Activated T-helper 1 cell treated with anti-CD3 and anti-CD28 coated beads, Interleukin-12 subunit alpha, Interleukin-12 subunit beta, Interleukin-2, Interleukin-4 antibody, amounts not matched to agents 30 ng/mL and 10 ng/mL and 1 ng/mL, durations not matched to agents 14 hours and 24 hours and 36 hours (primary cell): ENCODE measurements at regions not wholly inside any gene's neighbourhood (a gene's known extent, or its start where the extent isn't known, plus 50 kb on each side); places are given as distances from the start of the nearest gene placed in this dataset.
A peak's percentile ranks its signal among the peaks of the same experiment; 100 is the strongest.

Experiments used
- DNase-seq: peaks from one replicate; pipeline ENCODE4 v3.0.0; 2021; ENCODE audit warnings: low spot score
- H3K27ac Mint-ChIP-seq: one replicate; pipeline ENCODE4 v1.8.0; 2021; ENCODE audit warnings: mild to moderate bottlenecking, mixed read lengths
- H3K27me3 Mint-ChIP-seq: one replicate; pipeline ENCODE4 v1.8.0; 2022; ENCODE audit warnings: mild to moderate bottlenecking, moderate library complexity, mixed read lengths; ENCODE audit not compliant: insufficient read depth
- H3K36me3 Mint-ChIP-seq: one replicate; pipeline ENCODE4 v1.8.0; 2021; ENCODE audit warnings: low read depth, mixed read lengths
- H3K4me1 Mint-ChIP-seq: one replicate; pipeline ENCODE4 v1.8.0; 2021; ENCODE audit warnings: low read depth, mixed read lengths
- H3K4me3 Mint-ChIP-seq: one replicate; pipeline ENCODE4 v1.8.0; 2021; ENCODE audit warnings: mild to moderate bottlenecking, moderate library complexity, mixed read lengths
- H3K9me3 Mint-ChIP-seq: one replicate; pipeline ENCODE4 v1.8.0; 2021; ENCODE audit warnings: mixed read lengths
- intact Hi-C: fragments of 100-400 bp; cut with micrococcal nuclease; formaldehyde crosslinking; loops from one replicate; pipeline ENCODE4 v1.15.1; 2024

DNA sequence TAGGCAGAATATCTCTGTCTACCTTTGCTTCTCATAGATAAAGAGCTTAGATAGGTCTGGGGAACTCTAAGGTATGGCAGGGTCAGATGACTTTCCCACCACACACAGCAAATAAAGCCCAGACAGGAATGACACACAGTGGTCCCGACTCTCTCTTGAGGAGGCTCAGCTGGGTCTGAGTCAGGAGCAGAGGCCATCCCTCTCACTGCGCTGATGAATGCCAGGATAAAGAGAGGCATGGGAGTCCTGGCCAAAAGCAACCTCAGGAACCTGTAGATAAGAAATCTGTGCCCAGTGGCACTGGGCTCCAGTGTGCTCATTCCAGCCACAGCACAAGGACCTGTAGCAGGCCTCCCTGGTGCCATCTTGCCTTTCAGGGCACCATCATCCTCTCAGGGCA, 129.4 kb upstream of the PARP11 start:
- Mint-ChIP-seq H3K27ac (no peak overlapping the region), H3K36me3 (no peaks in the 10 kb centered on the region), H3K27me3 (peaks cover 10% of the 10 kb centered on the region), H3K4me1 (peaks cover 10% of the 10 kb centered on the region), H3K4me3 (no peak overlapping the region), H3K9me3 (no peaks in the 10 kb centered on the region)
- no peak for DNase-seq
- intact Hi-C loops = no loop called here

DNA sequence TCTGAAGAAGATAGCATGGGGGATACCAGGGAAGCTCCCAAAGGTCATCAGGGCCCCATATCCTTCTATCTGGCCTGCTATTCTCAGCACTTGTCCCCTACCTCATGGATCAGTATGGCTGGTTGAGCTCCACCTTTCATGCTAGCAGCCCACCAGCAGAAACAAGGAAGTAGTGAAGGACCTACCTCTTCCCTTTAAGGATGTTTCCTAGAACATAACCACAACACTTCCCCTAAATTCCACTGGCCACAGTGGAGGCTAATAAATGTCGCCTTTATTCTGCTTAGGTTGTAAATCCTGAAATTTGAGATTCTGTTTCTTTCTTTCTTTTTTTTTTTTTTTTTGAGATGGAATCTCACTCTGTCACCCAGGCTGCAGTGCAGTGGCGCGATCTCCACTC, 128.6 kb upstream of the PARP11 start:
- Mint-ChIP-seq H3K36me3 (no peaks in the 10 kb centered on the region), H3K4me1 (peaks cover 10% of the 10 kb centered on the region), H3K4me3 (no peak overlapping the region), H3K27me3 (peaks cover 8% of the 10 kb centered on the region), H3K27ac (no peak overlapping the region), H3K9me3 (no peaks in the 10 kb centered on the region)
- DNase-seq = no peak
- intact Hi-C loops = no loop called here

DNA sequence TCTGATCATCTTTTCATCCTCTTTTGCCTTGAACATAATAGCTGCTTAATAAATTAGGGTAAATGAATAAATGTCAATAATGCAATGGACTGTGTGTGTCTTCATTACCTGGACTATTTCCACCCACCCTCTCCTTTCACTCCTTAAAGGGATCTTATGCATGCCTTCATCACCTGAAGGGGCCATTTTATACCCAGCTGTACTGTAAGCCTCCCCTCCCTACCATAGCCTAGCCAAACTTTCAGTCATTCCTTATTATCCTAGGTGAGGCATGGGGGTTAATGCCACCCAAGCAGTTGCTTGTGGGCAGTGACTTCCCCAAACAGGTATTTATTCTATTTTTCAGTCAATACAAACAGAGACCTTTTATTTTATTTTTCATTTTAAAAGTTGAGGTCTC, 127.8 kb upstream of the PARP11 start:
- Mint-ChIP-seq H3K4me1 (peaks cover 10% of the 10 kb centered on the region), H3K36me3 (no peaks in the 10 kb centered on the region), H3K4me3 (no peak overlapping the region), H3K27me3 (peaks cover 5% of the 10 kb centered on the region), H3K9me3 (no peaks in the 10 kb centered on the region), H3K27ac (no peak overlapping the region)
- no peak for DNase-seq
- intact Hi-C loops = no loop called here

DNA sequence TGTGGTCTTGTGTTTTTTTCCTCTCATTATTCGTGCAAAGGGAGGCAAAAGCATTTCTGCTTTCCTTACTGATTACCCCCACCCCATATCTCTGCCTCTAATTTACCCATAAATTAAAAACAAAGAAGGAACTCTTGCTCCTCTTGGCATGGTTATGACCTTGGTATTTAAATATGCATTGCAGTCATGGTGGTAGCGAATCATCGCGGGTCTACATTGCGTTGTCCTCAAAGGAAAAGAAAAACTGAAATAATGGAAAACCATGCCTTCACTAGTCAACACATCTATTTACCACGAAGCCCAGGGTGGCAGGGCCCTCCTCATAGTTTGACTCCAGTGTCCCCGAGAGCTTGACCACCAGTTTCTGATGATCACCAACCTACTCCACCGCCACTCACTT, 126.7 kb upstream of the PARP11 start:
- DNase-seq = no peak
- Mint-ChIP-seq H3K4me3 (no peak overlapping the region), H3K27me3 (no peaks in the 10 kb centered on the region), H3K27ac (no peak overlapping the region), H3K36me3 (no peaks in the 10 kb centered on the region), H3K4me1 (peaks cover 16% of the 10 kb centered on the region), H3K9me3 (no peaks in the 10 kb centered on the region)
- intact Hi-C loops = no loop called here

DNA sequence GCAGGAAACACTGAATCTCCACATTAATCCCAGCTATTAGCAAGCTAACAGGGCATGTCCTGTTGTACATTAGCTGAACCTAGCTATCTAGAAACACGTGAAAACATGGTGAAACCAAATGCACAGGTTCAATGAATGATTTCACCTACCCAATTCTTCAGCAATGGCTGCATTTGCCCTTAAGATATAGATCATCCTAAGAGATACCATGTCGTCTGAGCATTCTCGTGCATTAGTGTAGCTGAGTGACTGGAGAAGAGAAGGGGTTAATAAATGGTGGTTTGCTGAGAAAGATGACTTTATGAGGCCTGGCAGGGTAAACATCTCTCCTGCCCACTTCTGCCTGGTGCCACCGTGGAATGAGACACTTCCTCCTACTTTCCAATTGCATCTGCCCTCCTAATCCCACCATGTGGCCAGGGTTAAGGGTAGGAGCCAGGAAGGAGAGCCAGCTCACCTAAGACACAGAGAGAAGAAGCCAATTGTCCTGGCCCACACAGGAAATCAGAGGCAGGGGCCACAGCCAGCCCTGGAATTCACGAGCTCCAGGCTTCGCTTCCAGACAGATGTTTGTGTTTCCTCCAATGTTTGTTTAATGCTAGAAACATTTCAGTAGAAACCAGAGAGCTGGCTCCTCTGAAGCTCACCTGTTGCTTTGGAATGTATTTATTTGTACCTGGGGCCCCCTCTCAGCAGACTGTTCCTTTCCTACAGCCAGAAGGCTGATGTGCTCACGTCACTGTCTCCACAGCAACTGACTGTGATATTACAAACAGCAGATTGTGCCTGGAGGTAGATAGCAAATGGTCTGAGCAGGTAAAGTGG, 126.0 kb upstream of the PARP11 start:
- Mint-ChIP-seq H3K4me1 (peaks cover 16% of the 10 kb centered on the region), H3K27ac (no peak overlapping the region), H3K36me3 (no peaks in the 10 kb centered on the region), H3K4me3 (no peak overlapping the region), H3K27me3 (no peaks in the 10 kb centered on the region), H3K9me3 (no peaks in the 10 kb centered on the region)
- DNase-seq = no peak
- intact Hi-C loops = no loop called here

DNA sequence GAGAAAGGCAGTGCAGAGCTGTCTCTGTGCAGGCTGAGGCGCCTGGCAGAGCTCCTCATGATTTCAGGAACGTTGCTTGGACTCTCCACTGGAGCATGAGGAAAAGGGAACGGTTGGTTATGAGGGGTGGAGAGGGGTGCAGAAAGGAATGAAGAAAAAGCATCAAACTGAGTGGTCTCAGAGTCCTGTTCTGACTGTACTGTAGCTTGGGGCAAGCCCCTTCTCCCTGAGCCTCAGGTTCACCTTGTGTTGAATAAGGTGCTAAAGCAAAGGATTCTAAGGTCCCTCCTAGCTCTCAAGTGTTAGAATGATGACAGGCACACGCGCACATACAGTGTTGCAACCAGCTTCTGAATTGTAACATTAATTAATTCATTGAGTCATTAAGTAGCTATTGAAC, 125.2 kb upstream of the PARP11 start:
- H3K9me3 Mint-ChIP-seq = no peaks in the 10 kb centered on the region
- no peak for DNase-seq
- intact Hi-C loops = no loop called here
- H3K36me3 Mint-ChIP-seq = no peaks in the 10 kb centered on the region
- H3K4me1 Mint-ChIP-seq = peaks cover 16% of the 10 kb centered on the region
- peaks cover 3% of the 10 kb centered on the region for H3K27me3 Mint-ChIP-seq
- no peak overlapping the region for H3K4me3 Mint-ChIP-seq
- H3K27ac Mint-ChIP-seq = no peak overlapping the region

DNA sequence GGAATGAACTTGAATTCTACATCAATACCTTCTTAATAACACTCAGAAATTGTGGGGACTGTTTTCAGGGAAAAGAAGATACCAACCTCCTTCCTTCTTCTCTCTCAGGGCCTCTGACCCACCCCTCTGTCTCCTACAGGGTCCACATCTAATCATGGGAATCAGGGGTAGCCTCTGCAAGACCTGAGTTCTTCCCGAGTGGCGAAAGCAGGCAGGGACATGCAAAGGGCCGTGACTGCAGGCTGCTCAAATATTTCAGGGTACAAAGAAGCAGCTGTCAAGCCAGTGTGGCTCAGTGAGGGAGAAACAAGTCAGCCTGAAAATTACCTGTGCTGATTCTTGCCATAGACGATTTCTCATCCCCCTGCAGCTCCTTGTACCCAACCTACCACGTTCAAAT, 123.1 kb upstream of the PARP11 start:
- no peak for DNase-seq
- Mint-ChIP-seq H3K4me1 (peaks cover 16% of the 10 kb centered on the region), H3K4me3 (no peak overlapping the region), H3K27ac (no peak overlapping the region), H3K9me3 (no peaks in the 10 kb centered on the region), H3K27me3 (peaks cover 14% of the 10 kb centered on the region), H3K36me3 (no peaks in the 10 kb centered on the region)
- intact Hi-C loops = loop anchor here (1.0 kb wide), 2 partner anchors 111 to 281 kb away; no protein-coding TSS in a partner anchor

DNA sequence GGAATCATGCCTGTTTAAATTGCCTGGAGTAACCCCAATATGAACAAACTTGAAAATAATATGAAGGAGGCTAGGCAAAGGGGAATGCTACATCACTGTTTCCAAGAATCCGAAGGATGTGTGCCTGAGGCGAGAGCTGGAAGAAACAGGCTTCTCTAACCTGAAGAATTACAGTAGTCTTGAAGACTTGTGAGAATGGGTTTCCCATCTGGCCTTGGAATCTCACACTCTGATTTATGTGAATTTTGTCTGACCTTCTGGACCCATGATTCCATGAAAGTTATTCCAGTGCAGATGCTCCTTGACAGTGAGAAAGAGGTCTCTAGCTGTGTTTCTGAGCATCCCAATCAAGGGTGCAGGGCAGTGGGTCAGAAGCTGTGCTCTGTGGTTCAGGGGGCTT, 122.1 kb upstream of the PARP11 start:
- peaks cover 14% of the 10 kb centered on the region for H3K27me3 Mint-ChIP-seq
- no peak overlapping the region for H3K27ac Mint-ChIP-seq
- no peaks in the 10 kb centered on the region for H3K36me3 Mint-ChIP-seq
- H3K9me3 Mint-ChIP-seq = no peaks in the 10 kb centered on the region
- no peak for DNase-seq
- H3K4me1 Mint-ChIP-seq = peaks cover 12% of the 10 kb centered on the region
- no peak overlapping the region for H3K4me3 Mint-ChIP-seq
- intact Hi-C loops = loop anchor here (2.0 kb wide), 1 partner anchor 111 kb away; no protein-coding TSS in a partner anchor

DNA sequence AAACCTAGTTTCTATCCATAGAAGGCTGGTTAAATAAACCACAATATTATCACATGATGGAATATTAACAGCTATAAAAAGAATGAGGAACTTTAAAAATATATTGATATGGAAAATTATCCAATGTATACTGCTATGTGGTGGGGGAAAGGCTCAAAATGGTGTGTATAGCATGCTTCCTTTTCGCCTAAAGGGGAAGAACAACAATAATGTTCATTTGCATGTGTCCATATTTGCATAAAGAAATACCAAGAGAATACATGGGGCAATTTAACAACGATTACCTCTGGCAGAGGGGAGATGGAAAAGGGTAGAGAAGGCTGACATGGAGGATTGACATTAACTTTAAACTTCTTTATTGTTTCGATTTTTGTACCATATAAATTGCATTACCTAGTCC, 121.3 kb upstream of the PARP11 start:
- H3K4me3 Mint-ChIP-seq = no peak overlapping the region
- no peaks in the 10 kb centered on the region for H3K9me3 Mint-ChIP-seq
- H3K36me3 Mint-ChIP-seq = no peaks in the 10 kb centered on the region
- DNase-seq = no peak
- H3K27me3 Mint-ChIP-seq = peaks cover 14% of the 10 kb centered on the region
- H3K4me1 Mint-ChIP-seq = peaks cover 7% of the 10 kb centered on the region
- intact Hi-C loops = loop anchor here (2.0 kb wide), 1 partner anchor 112 kb away; no protein-coding TSS in a partner anchor
- H3K27ac Mint-ChIP-seq = no peak overlapping the region

DNA sequence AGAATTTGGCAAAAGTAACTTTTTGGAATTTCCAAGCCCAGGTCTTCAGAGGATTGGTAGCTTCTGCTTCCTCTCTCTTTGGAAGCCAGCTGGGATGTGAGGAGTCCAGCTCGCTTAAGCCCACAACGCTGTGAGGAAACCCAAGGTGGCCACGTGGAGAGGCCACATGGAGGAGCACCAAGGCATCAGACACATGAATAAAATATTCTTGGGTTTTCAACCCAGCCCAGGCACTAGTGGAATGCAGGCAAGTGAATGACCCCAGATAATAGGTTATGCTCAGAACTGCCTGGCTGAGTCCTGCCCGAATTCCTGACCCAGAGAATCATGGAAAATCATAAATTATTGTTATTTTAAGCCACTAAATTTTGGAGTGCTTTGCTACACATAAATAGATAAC, 119.7 kb upstream of the PARP11 start:
- Mint-ChIP-seq H3K4me3 (no peak overlapping the region), H3K9me3 (no peaks in the 10 kb centered on the region)
- intact Hi-C loops = no loop called here

DNA sequence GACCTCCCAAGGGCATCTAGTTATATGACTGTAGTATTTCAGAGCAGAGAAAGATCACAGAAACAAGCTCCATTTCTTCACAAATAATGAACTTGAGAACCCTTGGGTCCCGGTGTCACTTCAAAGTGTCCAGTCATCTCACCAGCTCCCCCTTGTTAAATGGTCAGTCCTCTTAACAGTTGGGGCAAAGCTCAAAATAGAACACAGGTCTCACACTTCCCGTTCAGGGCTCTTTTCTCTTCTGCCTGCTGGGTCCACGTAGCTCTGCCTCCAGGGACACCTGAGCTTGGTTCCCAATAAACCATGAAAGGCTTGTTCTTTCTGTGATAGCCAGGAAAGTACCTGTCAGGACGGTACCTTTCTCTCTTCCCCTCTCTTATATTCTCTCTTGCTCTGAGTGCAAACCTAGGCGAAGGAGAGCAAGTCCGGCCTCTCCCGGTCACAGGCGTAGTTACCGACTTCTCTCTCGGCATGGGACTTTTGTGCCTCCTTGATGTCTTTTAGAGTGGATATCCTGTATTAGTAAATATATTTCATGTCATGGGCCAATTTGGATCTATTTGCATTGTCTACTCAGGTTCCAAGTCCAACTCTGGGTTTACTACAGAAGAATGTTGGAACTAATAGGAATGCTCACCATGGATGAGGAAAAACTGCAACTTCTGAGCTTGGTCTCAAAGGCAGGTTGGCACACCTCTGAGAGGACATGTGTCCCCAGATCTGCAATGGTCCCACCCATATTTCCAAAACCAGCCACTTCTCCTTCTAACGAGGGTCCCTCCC, 118.8 kb upstream of the PARP11 start:
- H3K27me3 Mint-ChIP-seq = peaks cover 14% of the 10 kb centered on the region
- DNase-seq = no peak
- peaks cover 31% of the 10 kb centered on the region for H3K4me1 Mint-ChIP-seq
- H3K9me3 Mint-ChIP-seq = no peaks in the 10 kb centered on the region
- H3K36me3 Mint-ChIP-seq = no peaks in the 10 kb centered on the region
- H3K4me3 Mint-ChIP-seq = no peak overlapping the region
- no peak overlapping the region for H3K27ac Mint-ChIP-seq
- intact Hi-C loops = no loop called here

More for the DNA sequence above, 119.7 kb upstream of the PARP11 start:
- H3K4me1 Mint-ChIP-seq = peaks cover 21% of the 10 kb centered on the region
- DNase-seq = no peak
- H3K36me3 Mint-ChIP-seq = no peaks in the 10 kb centered on the region
- peaks cover 14% of the 10 kb centered on the region for H3K27me3 Mint-ChIP-seq
- no peak overlapping the region for H3K27ac Mint-ChIP-seq

DNA sequence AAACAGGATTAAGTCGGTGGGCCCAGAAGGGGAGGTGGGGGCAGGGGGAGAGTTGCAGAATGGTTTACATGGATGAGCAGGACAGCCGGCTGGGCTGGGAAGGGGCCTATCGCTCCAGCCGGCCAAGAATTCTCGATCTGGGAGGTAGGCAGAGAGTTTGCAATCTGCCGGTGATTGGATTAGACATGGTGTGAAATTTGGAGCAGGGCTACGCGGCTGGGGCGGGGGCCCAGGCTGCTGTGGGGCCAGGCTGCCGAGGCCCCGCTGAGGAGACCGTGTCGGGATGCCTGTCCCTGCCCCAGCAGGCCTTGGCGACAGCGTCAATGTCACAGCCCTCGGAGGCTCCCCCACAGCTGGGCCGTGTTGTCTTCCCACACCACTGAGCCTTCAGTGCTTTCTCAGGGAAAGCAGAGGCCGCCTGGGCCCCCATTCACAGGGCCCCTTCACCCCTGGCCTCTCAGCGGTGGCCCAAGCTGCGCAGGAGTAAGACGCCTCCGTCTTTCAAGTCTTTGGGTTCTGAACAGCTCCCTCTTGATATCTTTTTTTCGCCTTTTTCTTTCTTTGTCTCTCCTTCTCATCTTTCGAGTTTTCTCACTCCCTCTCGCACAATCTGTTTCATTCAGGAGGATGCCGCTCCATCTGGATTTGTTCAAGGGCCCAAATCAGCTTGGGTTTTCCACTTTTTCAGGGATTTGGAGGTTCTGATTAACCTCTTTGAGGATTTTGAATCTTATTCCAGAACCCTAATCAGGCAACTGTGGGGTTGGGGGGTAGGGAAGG, 117.5 kb upstream of the PARP11 start:
- no peak for DNase-seq

DNA sequence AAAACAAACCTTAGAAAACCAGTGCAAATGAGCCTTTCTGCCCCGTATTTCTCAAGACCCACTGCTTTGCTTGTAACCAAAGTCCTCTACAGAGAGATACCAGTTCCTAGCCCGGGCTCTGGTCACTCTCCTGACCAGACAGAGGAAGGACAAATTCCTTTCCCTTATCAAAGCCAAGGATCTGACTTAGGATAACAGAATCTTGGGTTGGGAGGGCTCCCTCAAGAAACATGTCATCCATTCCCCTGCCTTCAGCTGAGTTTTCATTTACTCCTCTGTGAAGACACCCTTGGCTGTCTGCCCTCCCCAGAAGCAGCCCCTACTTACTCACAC, 116.0 kb upstream of the PARP11 start:
- peak overlapping the region; percentile 21 for H3K4me3 Mint-ChIP-seq
- H3K27me3 Mint-ChIP-seq = peaks cover 14% of the 10 kb centered on the region
- H3K4me1 Mint-ChIP-seq = peaks cover 25% of the 10 kb centered on the region
- no peaks in the 10 kb centered on the region for H3K9me3 Mint-ChIP-seq
- no peak overlapping the region for H3K27ac Mint-ChIP-seq
- DNase-seq = no peak
- intact Hi-C loops = loop anchor here (5.0 kb wide), 1 partner anchor 37 kb away; no protein-coding TSS in a partner anchor
- no peaks in the 10 kb centered on the region for H3K36me3 Mint-ChIP-seq

More for the DNA sequence above, 117.5 kb upstream of the PARP11 start:
- H3K27me3 Mint-ChIP-seq = peaks cover 14% of the 10 kb centered on the region
- no peaks in the 10 kb centered on the region for H3K9me3 Mint-ChIP-seq
- no peaks in the 10 kb centered on the region for H3K36me3 Mint-ChIP-seq
- intact Hi-C loops = no loop called here
- H3K4me3 Mint-ChIP-seq = no peak overlapping the region
- H3K4me1 Mint-ChIP-seq = peaks cover 29% of the 10 kb centered on the region
- no peak overlapping the region for H3K27ac Mint-ChIP-seq
